ENCODE measurements at regions not wholly inside any gene's neighbourhood (a gene's known extent, or its start where the extent isn't known, plus 50 kb on each side); places are given as distances from the start of the nearest gene placed in this dataset.

- TF ChIP-seq CTCF (conservative IDR thresholded peaks at IDR 0.05; ENCODE audit: low read depth, low read length) (no peak), EZH2 (IDR thresholded peaks at IDR 0.05; ENCODE audit: borderline replicate concordance, low read depth, low read length, poor library complexity, severe bottlenecking) (no peak)
Observed at GRCh38 chr3:10594915-10595314, 89.5 kb upstream of the ATP2B2 start.

All from A673 (cell line).